ENCODE measurements at regions not wholly inside any gene's neighbourhood (a gene's known extent, or its start where the extent isn't known, plus 50 kb on each side); places are given as distances from the start of the nearest gene placed in this dataset.

DNA sequence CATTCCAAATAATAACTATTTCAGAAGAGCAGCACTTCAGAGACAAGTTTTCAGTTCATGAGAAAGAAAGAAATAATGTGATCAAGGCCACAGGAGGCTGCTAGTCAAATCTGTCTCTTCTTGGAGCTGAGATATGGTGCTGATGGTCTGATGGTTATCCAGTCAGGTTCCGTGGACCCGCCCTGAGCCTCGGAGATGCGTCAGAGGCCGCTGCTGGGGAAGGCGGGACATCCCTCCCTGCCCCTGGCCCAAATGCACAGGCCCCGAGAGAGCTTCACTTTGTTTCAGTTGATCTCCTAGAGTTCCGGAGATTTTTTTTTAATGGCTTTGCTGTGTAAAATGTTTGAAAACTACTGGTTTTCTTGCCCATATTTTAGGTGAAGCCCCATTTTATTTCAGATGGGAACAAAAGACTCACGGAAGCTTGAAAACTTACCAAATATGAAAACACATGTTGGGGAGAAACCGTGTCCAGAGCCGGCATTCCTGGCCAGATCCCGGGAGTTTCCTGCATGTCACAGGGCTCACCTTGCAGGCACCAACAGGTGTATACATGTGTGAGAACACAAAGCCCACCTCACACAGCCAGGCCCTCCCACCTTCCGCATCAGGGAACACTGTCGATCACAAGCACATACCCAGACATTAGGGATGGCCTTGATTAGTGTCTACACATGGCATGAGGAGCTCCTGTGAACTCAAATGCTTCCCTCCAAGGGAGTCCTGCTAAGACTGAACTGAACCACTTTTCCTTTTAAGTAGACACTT, 499.0 kb downstream of the TCERG1L start:
- TF ChIP-seq EZH2 (IDR thresholded peaks at IDR 0.05; ENCODE audit: borderline replicate concordance, low read depth, low read length, poor library complexity, severe bottlenecking) = no peak
- TF ChIP-seq, protein P1, sequence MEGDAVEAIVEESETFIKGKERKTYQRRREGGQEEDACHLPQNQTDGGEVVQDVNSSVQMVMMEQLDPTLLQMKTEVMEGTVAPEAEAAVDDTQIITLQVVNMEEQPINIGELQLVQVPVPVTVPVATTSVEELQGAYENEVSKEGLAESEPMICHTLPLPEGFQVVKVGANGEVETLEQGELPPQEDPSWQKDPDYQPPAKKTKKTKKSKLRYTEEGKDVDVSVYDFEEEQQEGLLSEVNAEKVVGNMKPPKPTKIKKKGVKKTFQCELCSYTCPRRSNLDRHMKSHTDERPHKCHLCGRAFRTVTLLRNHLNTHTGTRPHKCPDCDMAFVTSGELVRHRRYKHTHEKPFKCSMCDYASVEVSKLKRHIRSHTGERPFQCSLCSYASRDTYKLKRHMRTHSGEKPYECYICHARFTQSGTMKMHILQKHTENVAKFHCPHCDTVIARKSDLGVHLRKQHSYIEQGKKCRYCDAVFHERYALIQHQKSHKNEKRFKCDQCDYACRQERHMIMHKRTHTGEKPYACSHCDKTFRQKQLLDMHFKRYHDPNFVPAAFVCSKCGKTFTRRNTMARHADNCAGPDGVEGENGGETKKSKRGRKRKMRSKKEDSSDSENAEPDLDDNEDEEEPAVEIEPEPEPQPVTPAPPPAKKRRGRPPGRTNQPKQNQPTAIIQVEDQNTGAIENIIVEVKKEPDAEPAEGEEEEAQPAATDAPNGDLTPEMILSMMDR (conservative IDR thresholded peaks at IDR 0.05; ENCODE audit: low read depth, low read length) = no peak

Data from A673 (cell line).